Ishikawa (cell line): ENCODE measurements at regions not wholly inside any gene's neighbourhood (a gene's known extent, or its start where the extent isn't known, plus 50 kb on each side); places are given as distances from the start of the nearest gene placed in this dataset.

Experiments
- CEBPB ChIP-seq: IDR thresholded peaks from 2 replicates; pipeline ENCODE4 v1.6.1; 2012
- RAD21 ChIP-seq: IDR thresholded peaks from 2 replicates; pipeline ENCODE4 v1.6.1; 2012; ENCODE audit warnings: low read depth
- TAF1 ChIP-seq: IDR thresholded peaks from 2 replicates; pipeline ENCODE4 v1.6.1; 2012; ENCODE audit warnings: low read depth, mild to moderate bottlenecking
- TCF12 ChIP-seq: IDR thresholded peaks from 2 replicates; pipeline ENCODE4 v1.6.1; 2012; ENCODE audit warnings: low read depth
- ZBTB7A ChIP-seq: IDR thresholded peaks from 2 replicates; pipeline ENCODE4 v1.6.1; 2012; ENCODE audit warnings: low read depth
- TF ChIP-seq, protein P1 (sequence below): IDR thresholded peaks from 2 replicates; pipeline ENCODE4 v1.6.1; 2012
- TF ChIP-seq, protein P2 (sequence below): IDR thresholded peaks from 2 replicates; pipeline ENCODE4 v1.6.1; 2012
- TF ChIP-seq, protein P3 (sequence below): IDR thresholded peaks from 2 replicates; pipeline ENCODE4 v1.6.1; 2012; ENCODE audit warnings: low read depth, mild to moderate bottlenecking

DNA sequence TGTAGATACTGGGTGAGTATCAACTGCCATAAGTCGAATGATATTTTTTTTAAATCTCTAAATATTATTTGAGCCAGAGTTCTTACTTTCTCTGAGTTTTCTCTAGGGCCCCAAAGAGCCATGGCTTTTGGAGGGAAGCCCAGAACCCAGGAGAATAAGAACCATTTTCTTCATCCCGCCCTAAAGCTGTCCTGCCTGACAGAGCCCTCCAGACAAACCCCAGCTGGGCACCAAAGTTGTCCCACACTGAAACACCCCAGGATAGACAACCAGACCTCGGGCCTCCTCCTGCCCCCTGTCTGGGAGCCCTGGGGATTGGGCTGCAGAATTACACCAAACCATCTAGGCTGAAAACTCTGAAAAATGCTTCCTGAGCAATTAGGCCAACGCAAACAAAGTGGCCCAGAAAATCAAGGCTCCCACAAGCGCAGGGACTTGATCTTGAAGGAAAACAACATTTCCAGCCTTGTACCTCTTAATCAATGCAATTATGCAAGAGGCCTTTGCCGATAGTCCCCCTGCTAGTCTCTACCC lies 113.1 kb downstream of the RRAGC start:
- TF ChIP-seq, protein P1, sequence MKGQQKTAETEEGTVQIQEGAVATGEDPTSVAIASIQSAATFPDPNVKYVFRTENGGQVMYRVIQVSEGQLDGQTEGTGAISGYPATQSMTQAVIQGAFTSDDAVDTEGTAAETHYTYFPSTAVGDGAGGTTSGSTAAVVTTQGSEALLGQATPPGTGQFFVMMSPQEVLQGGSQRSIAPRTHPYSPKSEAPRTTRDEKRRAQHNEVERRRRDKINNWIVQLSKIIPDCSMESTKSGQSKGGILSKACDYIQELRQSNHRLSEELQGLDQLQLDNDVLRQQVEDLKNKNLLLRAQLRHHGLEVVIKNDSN, result no peak
- TF ChIP-seq RAD21 (no peak), TCF12 (no peak), TAF1 (no peak), CEBPB (no peak), ZBTB7A (no peak)
- TF ChIP-seq, protein P2, sequence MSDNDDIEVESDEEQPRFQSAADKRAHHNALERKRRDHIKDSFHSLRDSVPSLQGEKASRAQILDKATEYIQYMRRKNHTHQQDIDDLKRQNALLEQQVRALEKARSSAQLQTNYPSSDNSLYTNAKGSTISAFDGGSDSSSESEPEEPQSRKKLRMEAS, result no peak
- TF ChIP-seq, protein P3, sequence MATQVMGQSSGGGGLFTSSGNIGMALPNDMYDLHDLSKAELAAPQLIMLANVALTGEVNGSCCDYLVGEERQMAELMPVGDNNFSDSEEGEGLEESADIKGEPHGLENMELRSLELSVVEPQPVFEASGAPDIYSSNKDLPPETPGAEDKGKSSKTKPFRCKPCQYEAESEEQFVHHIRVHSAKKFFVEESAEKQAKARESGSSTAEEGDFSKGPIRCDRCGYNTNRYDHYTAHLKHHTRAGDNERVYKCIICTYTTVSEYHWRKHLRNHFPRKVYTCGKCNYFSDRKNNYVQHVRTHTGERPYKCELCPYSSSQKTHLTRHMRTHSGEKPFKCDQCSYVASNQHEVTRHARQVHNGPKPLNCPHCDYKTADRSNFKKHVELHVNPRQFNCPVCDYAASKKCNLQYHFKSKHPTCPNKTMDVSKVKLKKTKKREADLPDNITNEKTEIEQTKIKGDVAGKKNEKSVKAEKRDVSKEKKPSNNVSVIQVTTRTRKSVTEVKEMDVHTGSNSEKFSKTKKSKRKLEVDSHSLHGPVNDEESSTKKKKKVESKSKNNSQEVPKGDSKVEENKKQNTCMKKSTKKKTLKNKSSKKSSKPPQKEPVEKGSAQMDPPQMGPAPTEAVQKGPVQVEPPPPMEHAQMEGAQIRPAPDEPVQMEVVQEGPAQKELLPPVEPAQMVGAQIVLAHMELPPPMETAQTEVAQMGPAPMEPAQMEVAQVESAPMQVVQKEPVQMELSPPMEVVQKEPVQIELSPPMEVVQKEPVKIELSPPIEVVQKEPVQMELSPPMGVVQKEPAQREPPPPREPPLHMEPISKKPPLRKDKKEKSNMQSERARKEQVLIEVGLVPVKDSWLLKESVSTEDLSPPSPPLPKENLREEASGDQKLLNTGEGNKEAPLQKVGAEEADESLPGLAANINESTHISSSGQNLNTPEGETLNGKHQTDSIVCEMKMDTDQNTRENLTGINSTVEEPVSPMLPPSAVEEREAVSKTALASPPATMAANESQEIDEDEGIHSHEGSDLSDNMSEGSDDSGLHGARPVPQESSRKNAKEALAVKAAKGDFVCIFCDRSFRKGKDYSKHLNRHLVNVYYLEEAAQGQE, result no peak
